Neural cell (in vitro differentiated cells): ENCODE measurements at regions not wholly inside any gene's neighbourhood (a gene's known extent, or its start where the extent isn't known, plus 50 kb on each side); places are given as distances from the start of the nearest gene placed in this dataset.

Experiments used
- H2AFZ ChIP-seq: fragments of 200-600, 300-800 bp; sonication (generic), shearing (Covaris generic); 2 replicates; pipeline ENCODE4 v1.6.0; 2014; ENCODE audit warnings: low read depth, mild to moderate bottlenecking, antibody characterized with exemption, low read length, moderate library complexity
- H3F3A ChIP-seq: fragments of 200-600 bp; shearing (Covaris generic); 2 replicates; pipeline ENCODE4 v1.6.1; 2016; ENCODE audit warnings: mild to moderate bottlenecking, moderate library complexity, mixed read lengths, antibody characterized with exemption, low read length; ENCODE audit not compliant: insufficient read depth, poor library complexity, severe bottlenecking
- H3K27ac ChIP-seq: fragments of 200-600, 300-800 bp; sonication (generic), shearing (Covaris generic); 2 replicates; pipeline ENCODE4 v1.5.1; 2014; ENCODE audit warnings: mild to moderate bottlenecking, low read length, moderate library complexity
- H3K27me3 ChIP-seq: fragments of 300-800, 200-600 bp; sonication (generic), shearing (Covaris generic); 2 replicates; pipeline ENCODE4 v1.6.0; 2014; ENCODE audit warnings: mild to moderate bottlenecking, low read depth, low read length, moderate library complexity; ENCODE audit not compliant: insufficient read depth
- H3K36me3 ChIP-seq: fragments of 300-800, 200-600 bp; sonication (generic), shearing (Covaris generic); 2 replicates; pipeline ENCODE4 v1.5.1; 2014; ENCODE audit warnings: mild to moderate bottlenecking, antibody characterized with exemption, low read length, moderate library complexity; ENCODE audit not compliant: insufficient read depth
- H3K4me2 ChIP-seq: fragments of 300-800, 200-600 bp; sonication (generic), shearing (Covaris generic); 2 replicates; pipeline ENCODE4 v1.6.0; 2014; ENCODE audit warnings: mild to moderate bottlenecking, low read length
- H3K4me3 ChIP-seq: fragments of 300-800, 200-600 bp; sonication (generic), shearing (Covaris generic); 2 replicates; pipeline ENCODE4 v1.5.1; 2014; ENCODE audit warnings: mild to moderate bottlenecking, low read length, moderate library complexity
- H3K79me2 ChIP-seq: fragments of 200-600 bp; shearing (Covaris generic); replicated peaks from 2 replicates; pipeline ENCODE4 v1.6.0; 2014; ENCODE audit warnings: mild to moderate bottlenecking, low read length, moderate library complexity; ENCODE audit not compliant: insufficient read depth
- H3K9ac ChIP-seq: fragments of 300-800, 200-600 bp; sonication (generic), shearing (Covaris generic); 2 replicates; pipeline ENCODE4 v1.6.1; 2016; ENCODE audit warnings: mild to moderate bottlenecking, low read length, mixed read lengths
- H3K9me2 ChIP-seq: fragments of 200-600 bp; shearing (Covaris generic); 2 replicates; pipeline ENCODE4 v1.6.1; 2016; ENCODE audit warnings: mild to moderate bottlenecking, low read length, mixed read lengths; ENCODE audit not compliant: insufficient read depth
- H3K9me3 ChIP-seq: fragments of 200-600, 300-800 bp; sonication (generic), shearing (Covaris generic); 2 replicates; pipeline ENCODE4 v1.6.1; 2016; ENCODE audit warnings: mild to moderate bottlenecking, mixed run types, low read length, moderate library complexity, mixed read lengths
- H4K20me1 ChIP-seq: fragments of 200-600 bp; shearing (Covaris generic); 2 replicates; pipeline ENCODE4 v1.6.1; 2016; ENCODE audit warnings: mild to moderate bottlenecking, mixed run types; ENCODE audit not compliant: insufficient read depth
- EP300 ChIP-seq: fragments of 450-650 bp; conservative IDR thresholded peaks from 2 replicates; pipeline ENCODE4 v1.6.1; 2014; ENCODE audit warnings: antibody characterized with exemption, mild to moderate bottlenecking, moderate library complexity; ENCODE audit not compliant: poor library complexity, severe bottlenecking
- EZH2 ChIP-seq: fragments of 200-600, 300-800 bp; shearing (Covaris generic), sonication (generic); IDR thresholded peaks from 2 replicates; pipeline ENCODE4 v1.6.1; 2014; ENCODE audit warnings: antibody characterized with exemption, low read length, borderline replicate concordance, mild to moderate bottlenecking; ENCODE audit not compliant: insufficient read depth, poor library complexity, severe bottlenecking
- MXI1 ChIP-seq: fragments of 450-650 bp; conservative IDR thresholded peaks from 2 replicates; pipeline ENCODE4 v1.6.1; 2014; ENCODE audit warnings: antibody characterized with exemption, mild to moderate bottlenecking; ENCODE audit not compliant: poor library complexity, severe bottlenecking
- POLR2AphosphoS5 ChIP-seq: IDR thresholded peaks from 2 replicates; pipeline ENCODE4 v1.6.1; 2012
- RAD21 ChIP-seq: fragments of 450-650 bp; conservative IDR thresholded peaks from 2 replicates; pipeline ENCODE4 v1.6.1; 2014; ENCODE audit warnings: antibody characterized with exemption, mild to moderate bottlenecking, moderate library complexity
- SMC3 ChIP-seq: fragments of 450-650 bp; conservative IDR thresholded peaks from 2 replicates; pipeline ENCODE4 v1.6.1; 2014; ENCODE audit warnings: antibody characterized with exemption, mild to moderate bottlenecking, moderate library complexity; ENCODE audit not compliant: poor library complexity
- TAF1 ChIP-seq: IDR thresholded peaks from 2 replicates; pipeline ENCODE4 v1.6.1; 2012; ENCODE audit warnings: low read depth
- TF ChIP-seq, protein P1 (sequence below): IDR thresholded peaks from 2 replicates; pipeline ENCODE4 v1.6.1; 2012; ENCODE audit warnings: borderline replicate concordance
- TF ChIP-seq, protein P2 (sequence below): fragments of 450-650 bp; IDR thresholded peaks from 2 replicates; pipeline ENCODE4 v1.5.1; 2014; ENCODE audit warnings: antibody characterized with exemption, mild to moderate bottlenecking, moderate library complexity; ENCODE audit not compliant: poor library complexity, severe bottlenecking

GRCh38 chr11:95571718-95572260 lies 217.8 kb downstream of the FAM76B start:
- Histone ChIP-seq H3K9me3 (no peaks in the 10 kb centered on the region), H3F3A (no peaks in the 10 kb centered on the region), H4K20me1 (no peaks in the 10 kb centered on the region), H3K9ac (no peak overlapping the region), H3K27me3 (no peaks in the 10 kb centered on the region), H3K9me2 (no peaks in the 10 kb centered on the region), H3K4me3 (no peak overlapping the region), H3K36me3 (no peaks in the 10 kb centered on the region), H3K4me2 (no peak overlapping the region), H3K79me2 (no peaks in the 10 kb centered on the region), H3K27ac (no peak overlapping the region), H2AFZ (no peak overlapping the region)
- TF ChIP-seq EP300 (no peak), SMC3 (no peak), POLR2AphosphoS5 (no peak), TAF1 (no peak), EZH2 (no peak), MXI1 (no peak), RAD21 (no peak)
- TF ChIP-seq, protein P1, sequence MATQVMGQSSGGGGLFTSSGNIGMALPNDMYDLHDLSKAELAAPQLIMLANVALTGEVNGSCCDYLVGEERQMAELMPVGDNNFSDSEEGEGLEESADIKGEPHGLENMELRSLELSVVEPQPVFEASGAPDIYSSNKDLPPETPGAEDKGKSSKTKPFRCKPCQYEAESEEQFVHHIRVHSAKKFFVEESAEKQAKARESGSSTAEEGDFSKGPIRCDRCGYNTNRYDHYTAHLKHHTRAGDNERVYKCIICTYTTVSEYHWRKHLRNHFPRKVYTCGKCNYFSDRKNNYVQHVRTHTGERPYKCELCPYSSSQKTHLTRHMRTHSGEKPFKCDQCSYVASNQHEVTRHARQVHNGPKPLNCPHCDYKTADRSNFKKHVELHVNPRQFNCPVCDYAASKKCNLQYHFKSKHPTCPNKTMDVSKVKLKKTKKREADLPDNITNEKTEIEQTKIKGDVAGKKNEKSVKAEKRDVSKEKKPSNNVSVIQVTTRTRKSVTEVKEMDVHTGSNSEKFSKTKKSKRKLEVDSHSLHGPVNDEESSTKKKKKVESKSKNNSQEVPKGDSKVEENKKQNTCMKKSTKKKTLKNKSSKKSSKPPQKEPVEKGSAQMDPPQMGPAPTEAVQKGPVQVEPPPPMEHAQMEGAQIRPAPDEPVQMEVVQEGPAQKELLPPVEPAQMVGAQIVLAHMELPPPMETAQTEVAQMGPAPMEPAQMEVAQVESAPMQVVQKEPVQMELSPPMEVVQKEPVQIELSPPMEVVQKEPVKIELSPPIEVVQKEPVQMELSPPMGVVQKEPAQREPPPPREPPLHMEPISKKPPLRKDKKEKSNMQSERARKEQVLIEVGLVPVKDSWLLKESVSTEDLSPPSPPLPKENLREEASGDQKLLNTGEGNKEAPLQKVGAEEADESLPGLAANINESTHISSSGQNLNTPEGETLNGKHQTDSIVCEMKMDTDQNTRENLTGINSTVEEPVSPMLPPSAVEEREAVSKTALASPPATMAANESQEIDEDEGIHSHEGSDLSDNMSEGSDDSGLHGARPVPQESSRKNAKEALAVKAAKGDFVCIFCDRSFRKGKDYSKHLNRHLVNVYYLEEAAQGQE: no peak
- TF ChIP-seq, protein P2, sequence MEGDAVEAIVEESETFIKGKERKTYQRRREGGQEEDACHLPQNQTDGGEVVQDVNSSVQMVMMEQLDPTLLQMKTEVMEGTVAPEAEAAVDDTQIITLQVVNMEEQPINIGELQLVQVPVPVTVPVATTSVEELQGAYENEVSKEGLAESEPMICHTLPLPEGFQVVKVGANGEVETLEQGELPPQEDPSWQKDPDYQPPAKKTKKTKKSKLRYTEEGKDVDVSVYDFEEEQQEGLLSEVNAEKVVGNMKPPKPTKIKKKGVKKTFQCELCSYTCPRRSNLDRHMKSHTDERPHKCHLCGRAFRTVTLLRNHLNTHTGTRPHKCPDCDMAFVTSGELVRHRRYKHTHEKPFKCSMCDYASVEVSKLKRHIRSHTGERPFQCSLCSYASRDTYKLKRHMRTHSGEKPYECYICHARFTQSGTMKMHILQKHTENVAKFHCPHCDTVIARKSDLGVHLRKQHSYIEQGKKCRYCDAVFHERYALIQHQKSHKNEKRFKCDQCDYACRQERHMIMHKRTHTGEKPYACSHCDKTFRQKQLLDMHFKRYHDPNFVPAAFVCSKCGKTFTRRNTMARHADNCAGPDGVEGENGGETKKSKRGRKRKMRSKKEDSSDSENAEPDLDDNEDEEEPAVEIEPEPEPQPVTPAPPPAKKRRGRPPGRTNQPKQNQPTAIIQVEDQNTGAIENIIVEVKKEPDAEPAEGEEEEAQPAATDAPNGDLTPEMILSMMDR: no peak

DNA sequence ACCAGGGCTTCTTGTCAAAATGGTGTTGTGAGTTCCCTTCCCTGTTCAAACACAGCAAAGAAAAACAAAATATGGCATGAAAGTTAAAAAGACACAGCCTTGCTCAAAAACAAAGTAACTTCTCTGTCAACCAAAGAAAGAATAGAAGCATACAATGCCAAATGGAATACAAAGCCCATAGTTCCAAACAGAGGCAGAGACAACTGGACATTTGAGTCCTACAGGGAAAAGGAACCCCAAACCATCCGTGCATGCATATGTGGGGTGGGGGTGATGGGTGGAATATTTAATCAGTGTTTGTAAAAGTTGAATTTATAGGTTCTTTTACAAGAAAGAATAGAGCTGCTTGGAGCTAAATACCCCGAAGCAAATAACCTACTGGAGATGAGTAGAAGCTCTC lies 218.7 kb downstream of the FAM76B start:
- Histone ChIP-seq H3K9me2 (no peaks in the 10 kb centered on the region), H3K9me3 (no peaks in the 10 kb centered on the region), H3F3A (no peaks in the 10 kb centered on the region), H3K36me3 (no peaks in the 10 kb centered on the region), H4K20me1 (no peaks in the 10 kb centered on the region), H3K4me2 (no peak overlapping the region), H3K4me3 (no peak overlapping the region), H3K79me2 (no peaks in the 10 kb centered on the region), H3K27ac (no peak overlapping the region), H3K27me3 (no peaks in the 10 kb centered on the region), H2AFZ (no peak overlapping the region), H3K9ac (no peak overlapping the region)
- TF ChIP-seq SMC3 (no peak), RAD21 (no peak), EZH2 (no peak), EP300 (no peak), TAF1 (no peak), MXI1 (no peak), POLR2AphosphoS5 (no peak)
- TF ChIP-seq, protein P1: no peak
- TF ChIP-seq, protein P2: no peak
